ENCODE measurements at regions not wholly inside any gene's neighbourhood (a gene's known extent, or its start where the extent isn't known, plus 50 kb on each side); places are given as distances from the start of the nearest gene placed in this dataset.

GRCh38 chr1:168789501-168789900 lies 60.5 kb upstream of the DPT start:
- peak; percentile 35 to 48 (median 38) for TF ChIP-seq CTCF (IDR thresholded peaks at IDR 0.05)
- TF ChIP-seq POLR2A (IDR thresholded peaks at IDR 0.05) = no peak

Data from right lobe of liver (tissue), 4 donors.